ENCODE measurements at regions not wholly inside any gene's neighbourhood (a gene's known extent, or its start where the extent isn't known, plus 50 kb on each side); places are given as distances from the start of the nearest gene placed in this dataset.

GRCh38 chr11:95571718-95572260, 217.8 kb downstream of the FAM76B start:
- no peak overlapping the region for H3K27ac Mint-ChIP-seq (ENCODE audit: unreplicated experiment)
- no peak overlapping the region for H3K4me3 ChIP-seq (ENCODE audit: low read depth, low read length)
- H3K27me3 ChIP-seq (replicated peaks; ENCODE audit: control insufficient read depth, insufficient read depth, low read length): 0 out of 2 replicates have a peak, but pooled peaks cover 2% of the 10 kb centered on the region
- no peaks in the 10 kb centered on the region for H3K4me1 ChIP-seq
- no peaks in the 10 kb centered on the region for H3K36me3 ChIP-seq (ENCODE audit: control insufficient read depth, insufficient read depth, low read length)
- no peak overlapping the region for H3K4me3 Mint-ChIP-seq (ENCODE audit: unreplicated experiment)
- H3K4me1 Mint-ChIP-seq (ENCODE audit: low read depth, unreplicated experiment): no peaks in the 10 kb centered on the region
- H3K9me3 ChIP-seq: peaks cover 3% of the 10 kb centered on the region; the same call in 1 of the 2 replicates
- TF ChIP-seq CTCF (IDR thresholded peaks at IDR 0.05; ENCODE audit: insufficient read depth in 1 of 2, low read depth in 1 of 2, low read length in 1 of 2, severe bottlenecking in 1 of 2, unreplicated experiment in 1 of 2): no peak
- no peaks in the 10 kb centered on the region for H3K36me3 Mint-ChIP-seq (ENCODE audit: insufficient read depth, unreplicated experiment)
- intact Hi-C loops (cut with micrococcal nuclease; ENCODE audit: unreplicated experiment): no loop called here
- peaks cover 15% of the 10 kb centered on the region for H3K27me3 Mint-ChIP-seq (ENCODE audit: insufficient read depth, unreplicated experiment)
- ChIA-PET CTCF (no interaction called here), POLR2A (no interaction called here)
- no TSS peak for BruUV-seq (replicated peaks)
- H3K9me3 Mint-ChIP-seq (ENCODE audit: unreplicated experiment): peaks cover 11% of the 10 kb centered on the region
- DNase-seq: no peak

GRCh38 chr11:95570845-95571244, 218.7 kb downstream of the FAM76B start:
- Histone ChIP-seq H3K4me1 (no peaks in the 10 kb centered on the region), H3K9me3 (peaks cover 3% of the 10 kb centered on the region; the same call in 1 of the 2 replicates), H3K4me3 (ENCODE audit: low read depth, low read length) (no peak overlapping the region), H3K27me3 (replicated peaks; ENCODE audit: control insufficient read depth, insufficient read depth, low read length) (0 out of 2 replicates have a peak, but pooled peaks cover 2% of the 10 kb centered on the region), H3K36me3 (ENCODE audit: control insufficient read depth, insufficient read depth, low read length) (no peaks in the 10 kb centered on the region)
- Mint-ChIP-seq H3K27ac (ENCODE audit: unreplicated experiment) (no peak overlapping the region), H3K9me3 (ENCODE audit: unreplicated experiment) (peaks cover 11% of the 10 kb centered on the region), H3K4me3 (ENCODE audit: unreplicated experiment) (no peak overlapping the region), H3K36me3 (ENCODE audit: insufficient read depth, unreplicated experiment) (no peaks in the 10 kb centered on the region), H3K4me1 (ENCODE audit: low read depth, unreplicated experiment) (no peaks in the 10 kb centered on the region), H3K27me3 (ENCODE audit: insufficient read depth, unreplicated experiment) (peaks cover 14% of the 10 kb centered on the region)
- no TSS peak for BruUV-seq (replicated peaks)
- TF ChIP-seq CTCF (IDR thresholded peaks at IDR 0.05; ENCODE audit: insufficient read depth in 1 of 2, low read depth in 1 of 2, low read length in 1 of 2, severe bottlenecking in 1 of 2, unreplicated experiment in 1 of 2): no peak
- ChIA-PET POLR2A (no interaction called here), CTCF (interaction anchor here (0.6 kb wide), 1 partner anchor 340 kb away, joined by 4 read pairs; the partner anchor contains the start of gene SESN3)
- intact Hi-C loops (cut with micrococcal nuclease; ENCODE audit: unreplicated experiment): no loop called here
- DNase-seq: no peak

GRCh38 chr11:95569207-95569606, 220.4 kb downstream of the FAM76B start:
- Histone ChIP-seq H3K27me3 (replicated peaks; ENCODE audit: control insufficient read depth, insufficient read depth, low read length) (peaks cover 2% of the 10 kb centered on the region; the same call in 1 of the 2 replicates), H3K4me3 (ENCODE audit: low read depth, low read length) (no peak overlapping the region), H3K4me1 (no peaks in the 10 kb centered on the region), H3K9me3 (peaks cover 3% of the 10 kb centered on the region; the same call in 1 of the 2 replicates), H3K36me3 (ENCODE audit: control insufficient read depth, insufficient read depth, low read length) (no peaks in the 10 kb centered on the region)
- no peak for TF ChIP-seq CTCF (IDR thresholded peaks at IDR 0.05; ENCODE audit: insufficient read depth in 1 of 2, low read depth in 1 of 2, low read length in 1 of 2, severe bottlenecking in 1 of 2, unreplicated experiment in 1 of 2)
- no TSS peak for BruUV-seq (replicated peaks)
- CTCF ChIA-PET: no interaction called here
- intact Hi-C loops (cut with micrococcal nuclease; ENCODE audit: unreplicated experiment): no loop called here
- Mint-ChIP-seq H3K27ac (ENCODE audit: unreplicated experiment) (no peak overlapping the region), H3K27me3 (ENCODE audit: insufficient read depth, unreplicated experiment) (peaks cover 9% of the 10 kb centered on the region), H3K9me3 (ENCODE audit: unreplicated experiment) (peaks cover 11% of the 10 kb centered on the region), H3K4me3 (ENCODE audit: unreplicated experiment) (no peak overlapping the region), H3K4me1 (ENCODE audit: low read depth, unreplicated experiment) (no peaks in the 10 kb centered on the region), H3K36me3 (ENCODE audit: insufficient read depth, unreplicated experiment) (no peaks in the 10 kb centered on the region)
- POLR2A ChIA-PET: no interaction called here
- no peak for DNase-seq

Measured in Caco-2 (cell line).